Endodermal cell (in vitro differentiated cells): ENCODE measurements at regions not wholly inside any gene's neighbourhood (a gene's known extent, or its start where the extent isn't known, plus 50 kb on each side); places are given as distances from the start of the nearest gene placed in this dataset.

Source experiments
- DNase-seq: peaks from one replicate; pipeline ENCODE4 v3.0.0-alpha.2; 2017
- H3K27ac ChIP-seq: 2 replicates; pipeline ENCODE4 v1.5.1; 2013; ENCODE audit warnings: mild to moderate bottlenecking, low read depth, low read length, moderate library complexity
- H3K27me3 ChIP-seq: 2 replicates; pipeline ENCODE4 v1.6.1; 2013; ENCODE audit warnings: mild to moderate bottlenecking, low read length, moderate library complexity; ENCODE audit not compliant: insufficient read depth, control insufficient read depth, poor library complexity, severe bottlenecking
- H3K36me3 ChIP-seq: 2 replicates; pipeline ENCODE4 v1.7.0; 2013; ENCODE audit warnings: mild to moderate bottlenecking, low read length, moderate library complexity; ENCODE audit not compliant: control insufficient read depth, insufficient read depth
- H3K4me1 ChIP-seq: one replicate; pipeline ENCODE4 v1.7.0; 2013; ENCODE audit warnings: low read length; ENCODE audit not compliant: control insufficient read depth, insufficient read depth
- H3K4me3 ChIP-seq: 2 replicates; pipeline ENCODE4 v1.5.1; 2013; ENCODE audit warnings: mild to moderate bottlenecking, low read length, moderate library complexity
- H3K9ac ChIP-seq: 2 replicates; pipeline ENCODE4 v1.6.1; 2013; ENCODE audit warnings: mild to moderate bottlenecking, low read length, moderate library complexity; ENCODE audit not compliant: poor library complexity, severe bottlenecking; ENCODE audit errors: extremely low read depth
- H3K9me3 ChIP-seq: 2 replicates; pipeline ENCODE4 v1.6.1; 2013; ENCODE audit warnings: mild to moderate bottlenecking, low read length, moderate library complexity; ENCODE audit not compliant: control insufficient read depth
- H3K27ac Mint-ChIP-seq: 2 replicates; pipeline ENCODE4 v1.8.0; 2020; ENCODE audit warnings: mixed read lengths
- H3K27me3 Mint-ChIP-seq: 2 replicates; pipeline ENCODE4 v1.8.0; 2021; ENCODE audit warnings: mild to moderate bottlenecking, mixed read lengths; ENCODE audit not compliant: insufficient read depth
- H3K36me3 Mint-ChIP-seq: 2 replicates; pipeline ENCODE4 v1.8.0; 2020; ENCODE audit warnings: low read depth, mixed read lengths
- H3K4me1 Mint-ChIP-seq: 2 replicates; pipeline ENCODE4 v1.8.0; 2020; ENCODE audit warnings: mixed read lengths
- H3K4me3 Mint-ChIP-seq: 2 replicates; pipeline ENCODE4 v1.8.0; 2020; ENCODE audit warnings: mild to moderate bottlenecking, moderate library complexity, mixed read lengths
- H3K9me3 Mint-ChIP-seq: 2 replicates; pipeline ENCODE4 v1.8.0; 2020; ENCODE audit warnings: mild to moderate bottlenecking, mixed read lengths
- CTCF ChIP-seq: fragments of 200-600 bp; sonication (generic); conservative IDR thresholded peaks from 2 replicates; pipeline ENCODE4 v1.5.0; 2021; ENCODE audit warnings: antibody characterized with exemption, mild to moderate bottlenecking
- WGBS, 2 experiments: methylation state at CpG; one replicate each; pipeline versions ENCODE4 v1.1.5 to v1.1.7; 2013; ENCODE audit warnings: missing lambda C conversion rate in 2 of 2, mixed read lengths in 1 of 2; ENCODE audit not compliant: insufficient coverage in 1 of 2, insufficient read length in 1 of 2; 5-methylcytosine and 5-hydroxymethylcytosine counted together

- Mint-ChIP-seq H3K9me3 (peaks cover 99% of the 10 kb centered on the region), H3K27me3 (no peaks in the 10 kb centered on the region), H3K36me3 (peaks cover 5% of the 10 kb centered on the region), H3K4me1 (no peaks in the 10 kb centered on the region), H3K27ac (no peak overlapping the region), H3K4me3 (no peak overlapping the region)
- WGBS, 2 experiments: 79 to 100% methylated on average over 2 to 6 of the region's 6 CpGs
- no peaks in the 10 kb centered on the region for H3K4me1 ChIP-seq
- H3K4me3 ChIP-seq: no peak overlapping the region
- TF ChIP-seq CTCF: no peak
- DNase-seq: no peak
- no peaks in the 10 kb centered on the region for H3K27me3 ChIP-seq
- no peak overlapping the region for H3K27ac ChIP-seq
- no peak overlapping the region for H3K9ac ChIP-seq
- peaks cover 67% of the 10 kb centered on the region for H3K9me3 ChIP-seq
- no peaks in the 10 kb centered on the region for H3K36me3 ChIP-seq
Observed at GRCh38 chr7:57367171-57367570, 82.8 kb upstream of the ZNF716 start.

DNA sequence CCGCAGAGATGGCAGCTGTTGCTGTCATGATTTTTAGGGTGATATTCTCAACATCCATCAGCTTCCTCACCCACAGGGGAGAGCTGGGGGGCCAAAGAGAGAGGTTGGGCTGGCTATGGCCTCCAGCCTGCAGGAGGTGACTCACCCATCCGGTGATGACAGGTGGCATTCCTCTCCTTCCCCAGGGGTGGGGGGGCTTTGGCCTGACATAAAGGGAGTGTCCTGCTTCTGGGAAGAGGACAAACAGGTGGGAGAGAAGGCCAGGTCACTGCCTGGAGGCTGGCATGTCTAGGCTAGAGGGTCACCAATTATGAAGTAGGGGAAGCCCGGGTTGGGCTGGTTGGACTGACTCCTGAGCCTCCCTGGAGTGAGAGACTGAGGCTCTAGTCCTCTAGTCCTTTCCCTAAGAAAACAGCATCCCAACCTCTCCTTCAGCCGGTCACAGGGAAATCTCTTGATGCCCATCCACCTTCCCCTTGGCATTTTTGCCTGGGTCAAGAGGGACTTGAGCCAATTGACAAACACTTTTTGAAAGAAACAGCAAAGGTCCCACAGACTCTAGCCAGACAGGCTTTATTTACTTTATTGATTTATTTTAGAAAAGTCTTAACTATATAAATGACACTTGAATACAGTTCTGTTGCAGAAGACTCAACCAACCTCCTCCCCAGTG lies 79.8 kb upstream of the ZNF716 start:
- no peak overlapping the region for H3K9ac ChIP-seq
- no peaks in the 10 kb centered on the region for H3K36me3 ChIP-seq
- H3K4me3 ChIP-seq: no peak overlapping the region
- H3K27me3 ChIP-seq: no peaks in the 10 kb centered on the region
- Mint-ChIP-seq H3K4me1 (no peaks in the 10 kb centered on the region), H3K4me3 (no peak overlapping the region), H3K36me3 (no peaks in the 10 kb centered on the region), H3K9me3 (peaks cover 99% of the 10 kb centered on the region), H3K27me3 (no peaks in the 10 kb centered on the region), H3K27ac (no peak overlapping the region)
- peaks cover 70% of the 10 kb centered on the region for H3K9me3 ChIP-seq
- H3K27ac ChIP-seq: no peak overlapping the region
- WGBS, 2 experiments: 80 to 82% methylated on average over 1 to 4 of the region's 4 CpGs
- no peak for TF ChIP-seq CTCF
- no peaks in the 10 kb centered on the region for H3K4me1 ChIP-seq
- no peak for DNase-seq

DNA sequence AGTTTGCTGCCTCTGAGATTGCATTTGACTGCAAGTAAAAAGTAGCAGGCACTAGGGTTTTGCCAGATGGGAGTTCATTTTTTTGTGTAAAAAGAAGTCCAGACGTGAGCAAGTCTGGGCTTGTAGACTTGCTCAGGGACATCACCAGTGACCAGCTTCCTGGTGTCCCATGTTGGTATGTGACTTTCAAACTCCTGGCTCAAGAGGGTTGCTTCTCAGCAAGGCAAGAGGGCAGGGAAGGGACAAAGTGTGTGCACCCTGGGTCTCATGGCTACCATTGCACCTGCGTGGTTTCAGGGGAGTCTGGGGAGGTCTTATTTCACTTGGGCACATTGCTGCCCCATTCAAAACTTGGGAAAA lies 79.3 kb upstream of the ZNF716 start:
- WGBS, 2 experiments: 67 to 74% methylated on average over 2 of the region's 2 CpGs
- Mint-ChIP-seq H3K4me3 (no peak overlapping the region), H3K36me3 (no peaks in the 10 kb centered on the region), H3K27me3 (no peaks in the 10 kb centered on the region), H3K27ac (no peak overlapping the region), H3K4me1 (no peaks in the 10 kb centered on the region), H3K9me3 (peaks cover 99% of the 10 kb centered on the region)
- H3K27ac ChIP-seq: no peak overlapping the region
- no peaks in the 10 kb centered on the region for H3K36me3 ChIP-seq
- no peak for DNase-seq
- peaks cover 75% of the 10 kb centered on the region for H3K9me3 ChIP-seq
- TF ChIP-seq CTCF: no peak
- H3K4me3 ChIP-seq: no peak overlapping the region
- no peaks in the 10 kb centered on the region for H3K4me1 ChIP-seq
- H3K9ac ChIP-seq: no peak overlapping the region
- H3K27me3 ChIP-seq: no peaks in the 10 kb centered on the region
